Right renal cortex interstitium (tissue), 3 donors: ENCODE measurements at regions not wholly inside any gene's neighbourhood (a gene's known extent, or its start where the extent isn't known, plus 50 kb on each side); places are given as distances from the start of the nearest gene placed in this dataset.
A peak's percentile ranks its signal among the peaks of the same experiment; 100 is the strongest.
"Not testable (repeated sequence)": the region's sequence is repeated elsewhere in the genome, so short reads cannot be mapped to it uniquely, and the experiment has no call there.

Experiments used
- DNase-seq, 3 donors: peaks; one replicate each; pipeline ENCODE4 v3.0.0-alpha.2; 2013; ENCODE audit warnings: low read depth in 3 of 3, low spot score in 2 of 3

- DNase-seq: no peak
These were observed 1456.4 kb upstream of the ACO1 start for GRCh38 chr9:30928045-30928444.

DNA sequence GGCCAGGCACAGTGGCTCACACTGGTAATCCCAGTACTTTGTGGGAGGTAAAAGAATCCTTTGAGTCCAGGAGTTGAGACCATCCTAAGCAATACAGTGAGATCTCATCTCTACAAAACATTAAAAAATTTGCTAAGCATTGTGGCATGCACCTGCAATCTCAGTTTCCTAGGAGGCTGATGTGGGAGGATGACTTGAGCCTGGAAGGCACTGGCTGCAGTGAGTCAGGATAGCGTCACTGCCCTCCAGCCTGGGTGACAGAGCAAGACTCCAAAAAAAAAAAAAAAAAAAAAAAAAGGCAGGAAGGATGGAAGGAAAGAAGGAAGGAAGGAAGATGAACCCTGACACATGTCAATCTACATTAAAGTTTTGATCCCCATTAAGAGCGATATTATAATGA lies 1452.2 kb upstream of the ACO1 start:
- DNase-seq: no peak

GRCh38 chr9:30935730-30936129 lies 1448.7 kb upstream of the ACO1 start:
- no peak for DNase-seq

DNA sequence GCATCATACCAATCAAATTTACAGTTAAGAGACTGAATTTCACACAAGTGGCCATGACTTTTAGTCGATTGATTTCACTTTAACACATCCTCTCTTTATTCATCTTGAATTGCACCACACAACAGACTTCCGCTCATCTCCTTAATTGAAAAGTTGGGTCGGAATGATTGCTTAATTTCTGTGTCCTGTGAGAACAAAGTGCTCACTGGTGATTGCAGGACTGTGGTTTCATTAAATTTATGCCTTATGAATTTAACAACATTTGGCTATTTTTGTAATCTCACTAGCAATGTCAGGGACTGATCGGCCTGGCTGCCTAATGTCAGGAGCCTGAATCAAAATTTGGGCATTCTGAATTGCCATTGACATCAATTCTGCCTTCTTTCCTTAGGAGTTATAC lies 1447.3 kb upstream of the ACO1 start:
- no peak for DNase-seq

GRCh38 chr9:30942852-30943251 lies 1441.6 kb upstream of the ACO1 start:
- not testable (repeated sequence) for DNase-seq

- no peak for DNase-seq
These were observed 1440.8 kb upstream of the ACO1 start for GRCh38 chr9:30943446-30944224.

GRCh38 chr9:30944225-30944569 lies 1440.2 kb upstream of the ACO1 start:
- DNase-seq: no peak

GRCh38 chr9:30944741-30945280 lies 1439.6 kb upstream of the ACO1 start:
- DNase-seq: no peak

DNA sequence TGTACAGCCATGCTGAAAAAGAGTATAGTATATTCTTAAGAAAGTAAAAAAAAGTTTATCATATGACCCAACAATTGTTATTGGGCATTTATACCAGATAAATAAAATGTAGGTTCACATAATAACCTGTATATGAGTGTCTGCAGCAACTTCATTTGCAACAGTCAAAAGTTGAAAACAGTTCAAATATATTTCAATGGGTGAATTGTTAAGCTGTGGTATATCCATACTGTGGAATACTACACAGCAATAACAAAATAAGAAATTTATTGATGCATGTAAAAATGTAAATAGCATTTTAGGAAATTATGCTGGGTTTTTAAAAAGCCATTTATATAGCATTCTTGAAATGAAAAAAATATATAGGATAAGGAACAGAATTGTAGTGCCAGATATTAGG lies 1420.1 kb upstream of the ACO1 start:
- DNase-seq: no peak

DNA sequence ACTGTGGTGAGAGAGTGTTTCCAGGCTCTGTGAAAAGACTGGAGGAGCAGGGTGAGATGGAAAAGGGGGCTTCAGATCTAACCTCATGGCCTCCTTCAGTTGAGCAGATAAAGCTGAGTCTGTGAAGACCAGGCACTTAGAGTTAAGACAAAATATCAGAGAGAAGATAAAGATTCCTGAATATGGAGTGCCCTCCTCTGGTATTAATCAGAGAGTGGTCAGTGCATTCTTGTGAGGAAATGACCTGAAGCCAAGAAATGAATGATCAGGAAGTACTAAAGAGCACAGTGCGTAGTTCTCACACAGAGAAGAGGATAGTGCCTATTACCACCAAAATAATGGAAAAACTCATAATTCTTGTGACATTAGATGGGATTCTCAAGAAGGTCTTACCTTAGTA lies 1417.0 kb upstream of the ACO1 start:
- peak; percentile 5 to 12 (median 9) for DNase-seq

DNA sequence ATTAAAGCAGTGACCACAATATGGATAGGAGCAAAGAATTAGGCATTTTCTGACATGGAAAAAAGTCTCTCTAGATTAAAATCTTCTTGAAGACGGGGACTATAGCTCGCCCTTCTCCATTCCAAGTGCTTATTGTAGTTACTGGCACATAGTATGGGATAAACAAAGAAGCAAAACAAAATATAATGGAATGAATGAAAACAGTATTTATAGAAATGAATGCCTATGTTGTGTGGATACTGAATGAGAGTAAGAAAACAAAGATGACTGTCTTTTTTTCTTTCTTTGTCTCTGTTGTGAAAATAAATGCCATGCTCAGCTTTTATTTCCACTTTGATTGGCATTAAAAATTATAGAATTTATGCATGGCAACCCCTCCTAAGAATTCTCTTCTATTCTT lies 1414.3 kb upstream of the ACO1 start:
- no peak for DNase-seq

DNA sequence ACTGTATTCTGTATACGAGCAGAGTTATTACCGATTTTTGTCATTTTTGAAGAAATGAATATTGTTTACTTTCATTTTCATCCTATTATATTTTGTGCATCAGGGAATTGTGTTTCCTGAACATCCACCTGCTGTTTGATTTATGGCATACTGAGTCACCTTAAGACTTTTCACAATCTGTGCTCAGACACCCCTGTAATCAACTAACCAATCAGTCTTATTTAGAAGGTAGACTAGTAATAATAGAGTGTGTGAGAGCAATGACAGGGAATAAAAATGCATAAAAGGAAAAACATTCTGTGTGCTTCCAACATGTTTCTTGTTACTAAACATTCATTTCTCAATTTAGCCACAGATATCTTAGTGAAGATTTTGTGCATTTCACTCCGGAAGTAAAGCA lies 1413.6 kb upstream of the ACO1 start:
- no peak for DNase-seq

GRCh38 chr9:30972654-30973053 lies 1411.8 kb upstream of the ACO1 start:
- DNase-seq: no peak

- no peak for DNase-seq
These were observed 1406.5 kb upstream of the ACO1 start for GRCh38 chr9:30977965-30978364.

GRCh38 chr9:30982301-30982700 lies 1402.1 kb upstream of the ACO1 start:
- no peak for DNase-seq

DNA sequence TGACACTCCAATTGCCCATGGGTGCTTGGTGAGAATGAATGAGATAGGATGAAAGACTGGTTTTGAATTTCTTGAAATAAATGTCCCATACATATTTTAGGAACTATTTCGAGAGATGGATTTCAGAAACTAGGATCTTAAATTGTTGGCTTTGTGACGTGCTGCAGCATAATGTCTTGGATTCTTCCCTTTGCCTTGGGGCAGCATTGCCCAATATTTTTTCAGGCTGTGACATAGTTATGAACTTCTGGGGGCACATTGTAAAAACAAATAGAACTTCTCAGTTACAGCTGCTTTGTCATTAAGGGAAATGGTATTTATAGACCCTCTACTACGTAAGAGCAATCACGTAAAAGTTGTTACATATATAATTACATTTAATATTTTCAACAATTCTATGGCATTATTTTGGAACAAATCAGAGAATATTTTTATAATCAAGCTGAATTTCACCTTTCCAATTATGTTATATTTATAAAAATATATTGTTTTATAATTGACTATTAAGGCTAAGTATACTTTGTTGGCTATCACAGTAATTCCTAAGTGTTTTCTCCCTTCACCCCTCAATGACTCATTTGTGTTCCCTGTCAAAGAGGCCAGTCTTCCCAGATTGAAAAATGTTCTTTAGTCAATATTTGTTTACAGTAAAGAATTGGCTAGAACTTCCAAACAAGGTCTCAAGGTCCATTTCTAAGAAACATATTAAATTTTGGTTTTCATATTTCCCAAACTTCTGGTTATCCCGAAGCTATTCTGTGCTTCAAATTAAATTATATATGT lies 1388.3 kb upstream of the ACO1 start:
- DNase-seq: no peak

GRCh38 chr9:30996761-30997160 lies 1387.7 kb upstream of the ACO1 start:
- no peak for DNase-seq

GRCh38 chr9:30997291-30997690 lies 1387.2 kb upstream of the ACO1 start:
- DNase-seq: no peak

- DNase-seq: no peak
These were observed 1379.3 kb upstream of the ACO1 start for GRCh38 chr9:31005086-31005665.

GRCh38 chr9:31013371-31013770 lies 1371.1 kb upstream of the ACO1 start:
- no peak for DNase-seq

DNA sequence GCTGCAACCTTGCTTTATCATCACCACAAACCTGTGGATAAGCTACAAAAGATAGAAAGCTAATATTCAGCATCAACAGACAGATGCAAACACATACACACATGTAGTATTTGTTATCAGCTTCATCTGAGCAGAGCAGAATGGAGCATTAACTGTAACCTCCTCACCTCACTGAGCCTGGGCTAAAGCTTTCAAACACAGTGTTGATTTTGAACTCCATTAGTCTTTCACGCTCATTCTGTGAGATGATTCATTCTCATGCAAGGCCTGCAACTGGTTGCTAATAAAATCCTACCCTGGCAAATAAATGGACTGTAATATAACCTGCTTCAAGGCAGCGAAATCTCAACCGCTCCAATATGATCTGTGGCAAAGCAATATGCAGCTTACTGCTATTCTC lies 1360.6 kb upstream of the ACO1 start:
- no peak for DNase-seq

GRCh38 chr9:31027678-31028077 lies 1356.8 kb upstream of the ACO1 start:
- no peak for DNase-seq
